NCI-H748 treated with DMSO at 0.1 percent for 48 hours (cell line): ENCODE measurements at regions not wholly inside any gene's neighbourhood (a gene's known extent, or its start where the extent isn't known, plus 50 kb on each side); places are given as distances from the start of the nearest gene placed in this dataset.
A peak's percentile ranks its signal among the peaks of the same experiment; 100 is the strongest.
"Not testable (repeated sequence)": the region's sequence is repeated elsewhere in the genome, so short reads cannot be mapped to it uniquely, and the experiment has no call there.

Experiments used
- DNase-seq: peaks from one replicate; lab custom pipeline; 2025; lab: John Stamatoyannopoulos, UW

DNA sequence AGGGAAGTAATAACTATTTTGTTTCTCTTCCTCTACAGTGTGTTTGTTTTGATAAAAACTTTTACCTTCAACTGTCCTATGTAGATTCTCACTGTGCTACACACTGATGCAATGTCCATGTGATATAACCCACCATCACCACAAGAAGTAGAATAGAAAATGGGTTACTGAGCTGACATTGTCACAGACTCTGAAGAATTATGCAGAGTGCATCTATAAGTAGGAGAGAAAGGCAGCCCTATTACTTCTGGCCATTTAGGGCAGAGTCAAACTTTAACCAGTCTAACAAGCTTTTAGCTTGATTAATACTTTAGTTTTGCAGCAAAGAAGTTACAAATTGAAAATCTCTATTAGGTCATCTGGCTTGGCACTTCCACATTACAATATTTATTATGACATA, 354.0 kb upstream of the CDH8 start:
- no peak for DNase-seq

DNA sequence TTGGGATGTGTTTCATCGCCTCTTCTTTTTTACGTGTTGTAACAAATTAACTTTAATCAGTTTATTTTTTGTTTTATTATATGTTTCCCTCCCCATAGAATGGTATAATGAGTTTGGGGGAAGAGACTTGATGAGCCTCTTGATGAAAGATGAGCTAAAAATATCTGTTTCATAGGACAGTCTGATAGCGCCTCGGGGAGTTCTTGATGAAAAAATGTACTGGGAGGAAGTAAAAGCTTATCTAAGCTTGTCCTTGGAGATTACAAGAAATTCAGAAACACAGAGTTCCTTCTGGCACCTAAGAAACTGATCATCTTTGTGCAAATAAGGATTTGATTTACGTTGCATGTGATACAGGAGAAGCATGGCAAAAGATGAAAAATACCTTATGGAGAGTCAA, 350.2 kb upstream of the CDH8 start:
- no peak for DNase-seq

DNA sequence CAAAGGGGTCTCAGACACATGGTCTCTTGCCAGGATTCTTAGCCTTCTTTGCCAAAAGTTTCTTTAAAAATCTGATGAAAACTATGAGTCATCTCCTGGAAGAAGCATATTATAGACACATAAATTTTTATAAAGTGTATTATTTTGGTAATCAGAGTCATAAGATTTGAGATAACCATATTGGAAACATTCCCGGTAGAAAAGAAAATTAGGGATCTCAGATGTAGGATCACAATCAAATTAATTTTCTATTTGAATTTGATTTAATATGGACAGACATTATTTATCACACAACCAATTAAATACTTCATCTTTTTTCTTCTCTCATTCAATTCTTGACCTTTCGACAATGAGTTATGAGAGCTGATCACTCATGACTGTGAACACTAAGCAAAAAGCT, 347.7 kb upstream of the CDH8 start:
- DNase-seq = no peak

DNA sequence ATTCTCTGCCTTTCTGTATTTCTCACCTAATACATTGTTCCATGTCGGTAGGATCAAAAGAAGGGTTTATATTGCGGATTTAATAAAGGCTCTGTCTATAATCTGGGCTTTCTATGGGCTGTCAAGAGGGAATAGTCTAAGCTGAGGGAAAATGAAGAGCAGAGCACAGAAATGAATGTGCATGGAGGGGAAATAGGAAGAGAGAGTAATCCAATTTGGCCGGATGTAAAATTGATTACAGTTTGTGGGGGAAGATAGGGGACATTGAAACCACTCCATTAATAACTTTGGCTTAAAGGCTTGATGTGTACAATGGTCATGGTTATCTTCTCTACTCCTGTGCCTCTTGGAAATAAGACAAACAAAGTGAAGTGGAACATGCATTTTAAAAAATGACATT, 334.2 kb upstream of the CDH8 start:
- DNase-seq = no peak

DNA sequence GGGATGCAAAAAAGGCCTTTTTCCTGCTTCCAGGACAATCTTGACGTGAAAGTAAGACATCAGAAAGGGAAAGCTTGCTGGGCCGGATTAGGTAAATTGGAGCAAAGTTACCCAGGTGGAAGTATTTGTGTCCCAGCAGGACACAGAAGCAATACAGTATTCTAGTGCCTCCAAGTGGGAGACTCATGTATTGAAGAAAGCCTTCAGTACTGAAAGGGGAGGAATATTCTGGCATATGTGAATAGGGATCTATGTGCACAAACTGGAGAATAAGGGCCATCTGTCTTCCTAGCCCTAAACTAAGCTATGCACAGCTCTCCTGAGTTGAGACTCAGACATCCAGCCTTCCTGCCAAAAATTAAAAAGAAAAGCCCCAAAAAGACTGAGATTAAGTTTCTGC, 327.3 kb upstream of the CDH8 start:
- DNase-seq = no peak

DNA sequence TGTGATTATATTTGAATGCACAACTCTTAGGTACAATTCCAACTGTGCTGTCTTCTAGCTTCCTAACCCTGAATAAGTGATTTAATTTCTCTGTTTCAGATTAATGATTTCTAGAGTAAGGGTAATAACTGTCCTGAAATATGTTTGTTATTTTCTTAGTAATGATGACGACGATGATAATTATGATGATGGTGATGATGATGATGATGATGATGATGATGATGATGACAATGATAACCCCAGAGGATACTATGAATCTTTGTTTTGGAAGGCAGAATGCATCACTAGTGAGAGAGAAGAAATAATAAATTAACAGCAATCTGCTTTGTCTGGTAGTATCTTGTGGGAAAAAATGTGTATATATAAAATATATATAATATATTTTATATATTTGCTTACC, 317.1 kb upstream of the CDH8 start:
- no peak for DNase-seq

DNA sequence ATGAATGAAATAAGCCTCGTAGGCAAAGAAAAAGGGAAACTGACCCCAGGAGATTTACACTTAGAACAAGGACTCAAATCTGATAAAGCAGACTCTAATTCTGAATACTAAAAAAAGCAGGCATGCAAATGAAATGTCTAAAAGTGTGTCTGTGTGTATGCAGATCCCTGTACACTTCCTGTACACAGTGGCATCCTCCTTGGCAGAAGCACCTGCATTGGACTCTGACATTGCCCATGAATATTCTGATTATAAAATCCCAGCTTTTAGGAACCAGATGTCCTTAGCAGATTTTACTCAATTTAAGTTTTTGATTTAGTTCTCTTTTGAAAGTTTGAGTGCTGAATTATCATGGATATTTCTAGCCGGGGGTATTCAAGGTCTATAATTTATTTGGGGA, 306.0 kb upstream of the CDH8 start:
- DNase-seq = no peak

DNA sequence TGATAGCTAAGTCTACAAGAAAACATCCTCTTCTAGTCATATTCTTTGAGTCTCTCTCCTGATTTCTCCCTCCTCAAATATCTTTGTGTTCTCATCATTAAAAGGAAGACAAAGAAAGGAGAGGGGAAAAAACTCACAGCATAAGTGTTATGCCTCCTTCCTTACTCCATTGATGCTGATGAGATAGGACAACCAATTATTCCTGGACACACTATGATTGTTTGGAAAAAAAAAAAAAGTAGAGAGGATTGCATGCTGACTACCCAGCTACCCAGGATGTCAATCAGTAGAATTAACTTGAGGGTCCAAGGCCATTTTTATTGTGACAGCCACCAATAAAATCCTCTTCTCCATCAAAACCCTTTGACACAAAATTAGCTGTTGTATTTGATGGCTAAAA, 299.1 kb upstream of the CDH8 start:
- DNase-seq = no peak

DNA sequence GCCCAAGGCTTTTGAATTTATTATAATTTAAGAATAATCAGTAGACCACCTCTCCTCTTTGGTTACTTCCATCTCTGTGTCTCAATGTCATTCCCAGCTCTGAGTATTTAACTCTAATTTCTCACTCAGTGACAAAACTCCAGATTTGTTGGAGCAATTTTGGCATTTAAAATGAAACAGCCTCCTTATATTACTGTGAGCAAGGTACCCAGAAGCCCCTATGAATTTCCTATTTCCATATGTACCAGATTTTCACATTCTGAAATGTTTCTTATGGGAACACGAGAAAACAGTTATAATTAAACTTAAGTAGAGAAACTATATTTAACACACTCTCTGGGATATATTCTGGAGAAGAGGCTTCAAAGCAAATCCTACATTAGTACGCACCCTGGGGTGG, 285.4 kb upstream of the CDH8 start:
- DNase-seq = no peak

DNA sequence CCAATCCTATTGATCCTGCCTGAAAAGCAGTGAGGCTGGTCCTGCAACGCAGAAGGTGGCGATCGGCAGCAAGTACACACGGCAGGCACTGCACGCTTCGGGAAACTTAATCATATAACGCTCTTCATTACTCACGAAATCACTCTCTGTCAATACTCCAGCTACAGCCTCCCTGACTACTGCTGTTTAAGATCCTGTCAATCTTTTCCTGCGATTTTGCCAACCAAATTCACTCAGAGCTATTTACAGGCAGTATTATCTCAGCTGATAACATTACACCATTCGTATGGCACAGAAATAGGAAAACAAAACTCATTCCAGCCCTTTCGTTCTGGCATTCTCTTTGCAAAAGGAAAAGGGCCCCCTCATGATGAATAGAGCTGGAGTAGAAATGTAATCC, 262.4 kb upstream of the CDH8 start:
- DNase-seq = no peak

DNA sequence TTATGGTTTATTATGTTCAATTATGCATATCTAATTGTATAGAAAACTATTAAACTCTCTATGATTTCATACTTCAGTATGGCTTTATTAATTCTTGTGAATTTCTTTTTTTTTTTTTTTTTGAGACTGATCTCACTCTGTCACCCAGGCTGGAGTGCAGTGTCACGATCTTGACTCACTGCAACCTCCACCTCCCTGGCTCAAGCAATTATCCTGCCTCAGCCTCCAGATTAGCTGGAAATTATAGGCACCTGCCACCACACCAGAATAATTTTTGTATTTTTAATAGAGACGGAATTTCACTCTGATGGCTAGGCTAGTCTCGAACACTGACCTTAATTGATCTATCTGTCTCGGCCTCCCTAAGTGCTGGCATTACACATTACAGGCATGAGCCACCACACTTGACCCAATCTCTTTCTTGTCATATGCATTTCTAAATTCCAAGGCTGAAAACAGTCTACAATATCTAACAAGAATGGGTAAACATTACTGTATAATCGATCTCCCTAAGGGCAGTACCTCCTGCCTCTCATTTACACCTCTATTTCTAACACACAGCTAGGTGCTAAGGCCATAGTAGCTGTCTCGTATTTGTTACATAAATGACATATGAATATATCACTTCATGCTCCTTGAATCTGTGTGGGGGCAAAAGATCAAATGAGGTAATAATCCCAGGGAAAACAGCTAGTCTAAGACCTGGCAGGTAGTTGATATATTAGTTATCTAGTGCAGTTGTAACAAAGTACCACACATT, 258.2 kb upstream of the CDH8 start:
- DNase-seq = no peak

DNA sequence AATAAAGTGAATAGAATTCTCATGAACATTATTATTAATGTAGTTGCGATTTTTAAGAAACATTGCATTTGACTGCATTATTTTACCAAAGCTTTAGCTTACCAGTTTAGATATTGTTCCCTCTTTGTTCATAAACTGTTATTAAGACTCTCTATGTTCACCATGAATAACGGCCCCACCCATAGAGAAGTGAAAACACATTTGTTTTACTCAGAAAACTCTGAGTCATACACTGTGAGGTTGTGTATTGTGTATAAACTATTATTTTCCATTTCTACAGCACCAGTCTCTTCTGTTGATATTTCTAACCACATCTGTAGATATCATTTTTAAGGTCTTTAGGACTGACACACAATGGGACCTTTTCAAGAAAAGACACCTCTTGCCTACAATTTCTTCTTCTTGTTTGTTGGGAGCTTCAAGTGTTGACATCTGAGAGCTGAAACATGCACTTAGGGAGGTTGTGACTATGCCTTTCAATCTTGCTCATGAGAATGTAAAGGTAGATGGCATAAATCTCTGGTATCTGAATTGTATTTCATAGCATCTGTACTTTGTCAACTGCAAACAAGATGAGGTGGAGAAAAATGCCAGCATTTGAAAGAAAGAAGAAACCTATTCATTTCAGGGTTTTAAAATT, 252.9 kb upstream of the CDH8 start:
- no peak for DNase-seq

DNA sequence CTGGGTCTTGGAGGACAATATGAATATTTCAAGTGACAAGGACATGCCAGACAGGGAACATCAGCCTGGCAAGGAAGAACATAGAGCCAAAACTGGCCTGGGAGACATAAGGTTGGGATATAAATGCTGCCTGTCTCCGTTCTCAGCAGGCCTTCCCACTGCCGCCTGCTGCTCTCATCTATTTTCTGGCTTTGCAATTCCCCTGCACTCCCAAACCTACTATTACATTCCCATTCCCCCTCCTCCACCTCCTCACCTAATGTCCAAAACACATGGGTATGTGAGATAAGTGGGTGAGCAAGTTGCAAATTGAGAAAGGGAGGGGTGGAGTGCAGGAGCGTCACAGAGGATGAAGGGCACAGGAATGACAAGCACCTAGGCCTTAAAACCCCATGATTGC, 244.3 kb upstream of the CDH8 start:
- no peak for DNase-seq

DNA sequence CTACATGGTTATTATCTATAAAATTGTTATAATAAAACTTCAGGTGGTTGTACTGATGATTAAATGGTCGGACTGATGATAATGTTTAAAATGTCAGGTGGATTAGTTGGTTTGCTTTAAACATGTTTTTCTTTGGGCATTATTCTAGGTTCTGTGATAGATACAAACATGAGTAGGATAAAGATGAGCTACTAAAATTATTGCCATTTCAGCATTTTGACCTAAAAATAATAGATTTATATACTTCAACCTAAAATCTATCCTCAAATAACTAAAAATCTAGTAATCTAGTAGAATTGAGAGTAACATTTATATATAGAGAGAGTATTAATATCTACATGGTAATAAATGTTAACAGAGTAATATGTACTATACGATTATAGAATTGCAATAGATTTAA, 241.7 kb upstream of the CDH8 start:
- no peak for DNase-seq

DNA sequence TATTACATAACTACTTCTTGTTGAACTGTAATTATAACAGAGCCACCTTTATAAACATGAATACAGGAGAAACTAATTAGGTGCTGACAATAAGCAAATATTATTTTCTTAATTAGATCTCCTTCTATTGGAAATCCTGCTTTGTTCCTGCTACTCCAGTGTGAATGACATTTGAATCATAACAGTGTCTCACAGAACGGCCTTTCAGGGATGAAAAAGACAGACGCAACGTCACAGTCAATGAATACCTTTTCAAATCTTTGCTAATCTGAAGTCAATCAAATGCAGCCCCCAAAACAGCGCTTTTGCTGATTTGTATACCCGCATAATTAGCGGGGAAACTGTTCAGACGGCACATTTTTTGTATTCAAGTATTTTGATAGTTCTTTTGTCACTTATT, 240.4 kb upstream of the CDH8 start:
- no peak for DNase-seq

DNA sequence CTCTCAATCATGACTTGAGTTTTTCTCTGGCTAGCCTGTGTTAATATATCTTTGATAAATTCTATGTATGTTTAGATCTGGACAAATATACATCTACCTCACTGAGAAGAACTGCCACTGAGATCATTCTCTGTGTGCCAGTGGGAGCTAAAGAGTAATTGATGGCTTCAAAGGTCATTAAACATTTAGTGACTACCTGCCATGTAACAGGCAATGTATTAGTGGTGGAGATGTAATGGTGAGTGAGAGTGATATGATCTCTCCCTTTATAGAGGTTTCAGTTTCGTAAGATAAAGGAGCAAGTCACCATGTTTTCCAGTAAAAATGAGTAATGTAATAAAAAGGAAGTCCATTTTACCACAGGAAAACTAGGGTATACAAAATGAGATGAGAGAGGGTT, 235.8 kb upstream of the CDH8 start:
- no peak for DNase-seq

DNA sequence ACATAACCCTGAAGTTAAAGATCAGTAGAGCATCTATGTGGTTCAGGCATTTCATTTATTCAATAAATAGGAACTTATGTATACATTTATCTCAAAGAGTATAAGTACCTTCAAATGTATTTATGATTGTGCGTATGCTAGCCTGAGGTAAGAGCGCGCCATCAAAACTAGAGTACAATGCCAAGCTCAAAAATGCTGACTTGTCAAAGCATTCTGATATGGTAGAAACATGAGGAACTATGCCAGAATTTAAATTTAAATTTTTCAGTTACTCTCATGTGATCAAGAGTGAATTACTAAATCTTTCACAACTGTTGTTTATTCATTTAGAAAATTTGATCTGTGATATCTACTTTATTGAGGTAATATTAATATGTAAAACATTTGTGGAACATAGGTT, 225.5 kb upstream of the CDH8 start:
- no peak for DNase-seq

DNA sequence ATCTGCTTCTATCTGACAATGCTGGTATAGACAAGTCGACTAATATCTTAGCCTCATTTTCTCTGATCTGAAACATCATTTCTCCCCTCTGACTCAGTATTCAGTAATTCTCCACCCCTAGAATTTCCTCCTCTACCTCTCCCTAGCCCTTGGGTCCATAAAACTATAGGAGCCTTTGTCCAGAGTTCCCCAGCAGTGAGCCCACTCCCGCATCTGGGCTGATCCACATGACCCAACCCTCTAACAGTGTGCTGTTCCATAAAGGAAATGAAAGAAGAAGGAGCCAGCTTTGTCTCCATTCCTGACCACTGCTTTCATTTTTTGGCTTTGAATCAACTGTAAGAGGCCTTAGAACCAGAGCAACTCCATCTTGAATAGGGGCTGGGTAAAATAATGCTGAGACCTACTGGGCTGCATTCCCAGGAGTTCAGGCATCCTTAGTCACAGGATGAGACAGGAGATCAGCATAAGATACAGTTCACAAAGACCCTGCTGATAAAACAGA, 222.7 kb upstream of the CDH8 start:
- not testable (repeated sequence) for DNase-seq

DNA sequence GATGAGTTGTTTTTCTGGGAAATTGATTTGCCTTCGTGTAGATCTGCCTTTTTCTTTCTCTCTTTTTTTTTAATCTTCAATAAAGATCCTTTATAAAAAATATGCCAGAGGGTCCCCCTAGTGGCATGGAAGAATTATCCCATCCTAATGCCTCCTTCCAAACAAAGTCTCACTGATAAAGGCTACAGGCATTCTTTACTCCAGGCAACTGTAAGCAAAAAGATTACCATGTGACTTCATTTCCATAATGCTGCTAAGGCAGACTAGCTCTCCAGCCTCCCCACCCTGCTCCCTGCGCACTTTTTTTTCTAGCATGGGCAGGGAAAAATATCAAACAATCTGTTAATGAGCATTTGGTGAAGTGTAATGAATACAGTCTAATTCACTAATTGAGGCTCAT, 220.2 kb upstream of the CDH8 start:
- peak; percentile 6 for DNase-seq

DNA sequence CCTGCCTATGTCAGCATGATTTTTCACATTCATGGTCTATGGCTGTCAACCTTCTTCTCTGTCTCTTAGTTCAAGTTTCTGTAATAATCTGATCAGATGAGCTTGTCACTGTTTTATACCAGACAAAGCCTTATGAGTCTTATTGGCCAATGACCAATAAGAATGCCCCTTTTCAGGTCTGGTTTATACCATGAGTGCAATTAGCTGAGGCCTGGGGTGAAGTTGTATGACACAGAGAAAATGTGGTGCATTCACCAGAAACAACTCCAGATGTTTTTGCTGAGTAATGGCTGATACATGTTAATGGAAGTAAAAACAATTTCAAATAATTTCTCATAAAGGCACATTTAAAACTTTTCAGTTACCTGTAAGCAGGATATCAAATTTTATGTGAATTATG, 218.6 kb upstream of the CDH8 start:
- no peak for DNase-seq

DNA sequence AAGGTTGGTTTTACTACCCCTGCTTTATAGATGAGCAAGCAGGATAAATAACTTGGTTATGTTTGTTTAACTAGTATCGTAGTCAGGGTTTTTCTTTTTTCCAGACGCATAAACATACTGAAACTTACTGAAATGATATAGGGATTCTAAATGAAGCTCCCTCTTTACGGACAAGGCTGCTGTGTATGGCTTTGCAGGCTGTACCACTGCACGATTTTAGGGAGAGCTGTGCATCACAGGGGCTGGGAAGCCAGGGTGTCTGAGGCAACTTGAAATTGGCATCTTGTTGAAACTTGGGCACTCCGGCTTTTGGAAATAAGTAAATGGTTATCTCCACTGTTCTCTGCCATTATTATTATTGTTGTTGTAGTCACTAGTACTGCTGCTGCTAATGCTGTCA, 218.1 kb upstream of the CDH8 start:
- no peak for DNase-seq

DNA sequence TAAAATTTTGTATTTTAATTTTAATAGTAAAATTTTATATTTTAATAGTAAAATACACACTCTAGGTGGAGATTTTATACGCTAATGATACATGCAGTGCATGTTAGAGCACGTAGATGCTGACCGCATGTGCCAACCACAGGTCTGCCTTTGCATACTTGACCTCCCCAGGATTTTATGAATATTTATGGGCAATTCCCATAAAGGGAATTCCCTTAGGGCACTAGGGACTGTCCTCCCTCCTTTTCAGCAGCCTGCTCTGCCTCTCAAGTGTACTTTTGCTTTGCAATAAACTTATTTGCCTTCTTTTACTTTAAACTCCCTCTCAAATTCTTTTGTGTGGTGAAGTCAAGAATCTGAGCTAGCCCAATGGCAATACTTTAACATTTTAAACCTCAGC, 217.7 kb upstream of the CDH8 start:
- no peak for DNase-seq

DNA sequence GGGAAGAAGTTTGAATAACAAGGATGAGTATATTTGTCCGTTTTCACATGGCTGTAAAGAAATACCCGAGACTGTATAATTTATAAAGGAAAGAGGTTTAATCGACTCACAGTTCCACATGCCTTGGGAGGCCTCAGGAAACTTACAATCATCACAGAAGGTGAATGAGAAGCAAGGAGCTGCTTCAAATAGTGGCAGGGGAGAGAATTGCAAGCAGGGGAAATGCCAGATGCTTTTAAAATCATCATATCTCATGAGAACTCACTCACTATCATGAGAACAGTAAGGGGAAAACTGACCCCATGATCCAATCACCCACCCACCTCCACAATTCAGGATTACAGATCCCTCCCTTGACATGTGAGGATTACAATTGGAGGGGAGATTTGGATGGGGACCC, 212.8 kb upstream of the CDH8 start:
- no peak for DNase-seq

DNA sequence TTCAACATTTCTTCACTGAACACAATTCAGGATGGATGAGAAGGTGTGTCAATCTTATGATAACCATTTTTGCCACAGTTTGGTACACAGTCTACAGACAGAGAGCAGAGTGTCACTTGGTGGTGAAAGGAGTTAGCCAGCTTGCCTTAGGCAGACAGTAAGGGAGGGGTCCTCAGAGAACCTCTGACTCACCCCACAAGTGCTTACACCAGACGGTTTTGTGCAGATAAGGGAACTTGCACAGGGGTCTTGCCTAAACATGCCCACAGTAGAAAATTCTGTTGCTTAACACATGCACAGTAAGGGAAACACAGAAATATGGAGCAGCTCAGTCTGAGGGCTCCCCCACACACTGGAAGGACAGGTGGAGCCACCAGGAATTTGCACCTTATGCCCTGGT, 204.5 kb upstream of the CDH8 start:
- DNase-seq = no peak
